ENCODE measurements at regions not wholly inside any gene's neighbourhood (a gene's known extent, or its start where the extent isn't known, plus 50 kb on each side); places are given as distances from the start of the nearest gene placed in this dataset.

- Histone ChIP-seq H4K20me1 (ENCODE audit: insufficient read depth, low read length) (no peaks in the 10 kb centered on the region), H3K9me3 (ENCODE audit: insufficient read depth, low read length, severe bottlenecking) (no peaks in the 10 kb centered on the region), H3K4me1 (ENCODE audit: insufficient read depth, low read length) (no peaks in the 10 kb centered on the region), H3K9ac (ENCODE audit: low read depth, low read length) (no peak overlapping the region), H3K36me3 (ENCODE audit: insufficient read depth, low read length) (no peaks in the 10 kb centered on the region), H3K79me2 (ENCODE audit: insufficient read depth, low read length) (no peaks in the 10 kb centered on the region), H3K27ac (ENCODE audit: low read length) (no peak overlapping the region), H3K4me3 (ENCODE audit: low read depth in 1 of 2, low read length in 2 of 2) (no peak overlapping the region), H2AFZ (ENCODE audit: low read depth, low read length) (no peak overlapping the region), H3K27me3 (ENCODE audit: insufficient read depth, low read length, poor library complexity) (peaks cover 26% of the 10 kb centered on the region), H3K4me2 (ENCODE audit: insufficient read depth, low read length) (no peak overlapping the region)
- TF ChIP-seq EZH2 (IDR thresholded peaks at IDR 0.05; ENCODE audit: borderline replicate concordance, low read depth, low read length, severe bottlenecking) = no peak
- no peak for TF ChIP-seq CTCF (IDR thresholded peaks at IDR 0.05; ENCODE audit: borderline replicate concordance, extremely low read depth, low read length, poor library complexity, severe bottlenecking)
- ATAC-seq (ENCODE audit: insufficient read depth, low read depth) = no peak
- no peak for DNase-seq
These were observed 135.3 kb downstream of the MAIP1 start for GRCh38 chr2:200090683-200091082.

- H3K4me2 ChIP-seq (ENCODE audit: insufficient read depth, low read length) = no peak overlapping the region
- DNase-seq (no peak), ATAC-seq (ENCODE audit: insufficient read depth, low read depth) (no peak)
- H3K4me1 ChIP-seq (ENCODE audit: insufficient read depth, low read length) = no peaks in the 10 kb centered on the region
- no peak overlapping the region for H3K4me3 ChIP-seq (ENCODE audit: low read depth in 1 of 2, low read length in 2 of 2)
- no peaks in the 10 kb centered on the region for H3K9me3 ChIP-seq (ENCODE audit: insufficient read depth, low read length, severe bottlenecking)
- TF ChIP-seq EZH2 (IDR thresholded peaks at IDR 0.05; ENCODE audit: borderline replicate concordance, low read depth, low read length, severe bottlenecking) (no peak), CTCF (IDR thresholded peaks at IDR 0.05; ENCODE audit: borderline replicate concordance, extremely low read depth, low read length, poor library complexity, severe bottlenecking) (no peak)
- no peak overlapping the region for H3K27ac ChIP-seq (ENCODE audit: low read length)
- no peaks in the 10 kb centered on the region for H3K36me3 ChIP-seq (ENCODE audit: insufficient read depth, low read length)
- H4K20me1 ChIP-seq (ENCODE audit: insufficient read depth, low read length) = no peaks in the 10 kb centered on the region
- H2AFZ ChIP-seq (ENCODE audit: low read depth, low read length) = no peak overlapping the region
- no peaks in the 10 kb centered on the region for H3K79me2 ChIP-seq (ENCODE audit: insufficient read depth, low read length)
- peaks cover 26% of the 10 kb centered on the region for H3K27me3 ChIP-seq (ENCODE audit: insufficient read depth, low read length, poor library complexity)
- no peak overlapping the region for H3K9ac ChIP-seq (ENCODE audit: low read depth, low read length)
These were observed 135.7 kb downstream of the MAIP1 start for GRCh38 chr2:200091126-200091525.

DNA sequence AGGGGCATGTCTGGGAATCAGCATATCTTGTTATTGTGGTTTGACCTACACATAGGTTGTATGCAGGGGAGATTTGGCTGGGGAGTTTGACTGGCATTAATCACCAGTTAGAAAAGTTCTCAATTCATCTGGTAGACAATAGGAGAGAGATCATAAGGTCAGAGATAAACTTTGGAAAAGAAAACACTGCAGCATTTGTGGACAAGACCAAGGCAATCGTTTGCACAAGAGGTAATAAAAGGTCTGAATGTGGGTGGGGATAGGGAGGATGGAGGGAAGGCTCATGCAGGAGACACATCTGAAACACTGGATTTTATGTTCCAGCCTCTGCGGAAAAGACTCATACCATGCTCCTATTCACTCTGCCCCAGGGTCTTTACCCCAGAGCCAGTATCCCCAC lies 136.9 kb downstream of the MAIP1 start:
- DNase-seq (no peak), ATAC-seq (ENCODE audit: insufficient read depth, low read depth) (no peak)
- no peak overlapping the region for H3K4me2 ChIP-seq (ENCODE audit: insufficient read depth, low read length)
- H2AFZ ChIP-seq (ENCODE audit: low read depth, low read length) = no peak overlapping the region
- peaks cover 26% of the 10 kb centered on the region for H3K27me3 ChIP-seq (ENCODE audit: insufficient read depth, low read length, poor library complexity)
- H3K4me1 ChIP-seq (ENCODE audit: insufficient read depth, low read length) = no peaks in the 10 kb centered on the region
- H3K4me3 ChIP-seq (ENCODE audit: low read depth in 1 of 2, low read length in 2 of 2) = no peak overlapping the region
- no peaks in the 10 kb centered on the region for H3K9me3 ChIP-seq (ENCODE audit: insufficient read depth, low read length, severe bottlenecking)
- H3K36me3 ChIP-seq (ENCODE audit: insufficient read depth, low read length) = no peaks in the 10 kb centered on the region
- no peak overlapping the region for H3K9ac ChIP-seq (ENCODE audit: low read depth, low read length)
- no peak overlapping the region for H3K27ac ChIP-seq (ENCODE audit: low read length)
- no peaks in the 10 kb centered on the region for H3K79me2 ChIP-seq (ENCODE audit: insufficient read depth, low read length)
- TF ChIP-seq EZH2 (IDR thresholded peaks at IDR 0.05; ENCODE audit: borderline replicate concordance, low read depth, low read length, severe bottlenecking) = no peak
- no peaks in the 10 kb centered on the region for H4K20me1 ChIP-seq (ENCODE audit: insufficient read depth, low read length)

DNA sequence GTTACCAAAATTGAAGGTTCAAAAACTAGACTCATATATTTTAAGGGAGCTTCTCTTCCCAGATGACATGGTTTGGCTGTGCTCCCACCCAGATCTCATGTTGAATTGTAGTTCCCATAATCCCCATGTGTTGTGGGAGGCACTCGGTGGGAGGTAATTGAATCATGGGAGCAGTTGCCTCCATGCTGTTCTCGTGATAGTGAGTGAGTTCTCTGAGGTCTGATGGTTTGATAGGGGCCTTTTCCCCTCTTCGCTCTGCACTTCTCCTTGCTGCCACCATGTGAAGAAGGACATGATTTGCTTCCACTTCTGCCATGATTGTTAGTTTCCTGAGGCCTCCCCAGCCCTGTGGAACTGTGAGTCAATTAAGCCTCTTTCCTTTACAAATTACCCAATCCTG lies 140.1 kb downstream of the MAIP1 start:
- Histone ChIP-seq H3K27ac (ENCODE audit: low read length) (no peak overlapping the region), H3K4me1 (ENCODE audit: insufficient read depth, low read length) (no peaks in the 10 kb centered on the region), H3K4me3 (ENCODE audit: low read depth in 1 of 2, low read length in 2 of 2) (no peak overlapping the region), H3K9ac (ENCODE audit: low read depth, low read length) (no peak overlapping the region), H3K36me3 (ENCODE audit: insufficient read depth, low read length) (no peaks in the 10 kb centered on the region), H2AFZ (ENCODE audit: low read depth, low read length) (no peak overlapping the region), H4K20me1 (ENCODE audit: insufficient read depth, low read length) (no peaks in the 10 kb centered on the region), H3K27me3 (ENCODE audit: insufficient read depth, low read length, poor library complexity) (peaks cover 17% of the 10 kb centered on the region), H3K9me3 (ENCODE audit: insufficient read depth, low read length, severe bottlenecking) (no peaks in the 10 kb centered on the region), H3K4me2 (ENCODE audit: insufficient read depth, low read length) (no peak overlapping the region), H3K79me2 (ENCODE audit: insufficient read depth, low read length) (no peaks in the 10 kb centered on the region)
- ATAC-seq (ENCODE audit: insufficient read depth, low read depth) = no peak
- no peak for DNase-seq
- TF ChIP-seq CTCF (IDR thresholded peaks at IDR 0.05; ENCODE audit: borderline replicate concordance, extremely low read depth, low read length, poor library complexity, severe bottlenecking) (no peak), EZH2 (IDR thresholded peaks at IDR 0.05; ENCODE audit: borderline replicate concordance, low read depth, low read length, severe bottlenecking) (no peak)

Measured in DND-41 (cell line).